HepG2 (cell line): ENCODE measurements at regions not wholly inside any gene's neighbourhood (a gene's known extent, or its start where the extent isn't known, plus 50 kb on each side); places are given as distances from the start of the nearest gene placed in this dataset.

Experiments used
- ATAC-seq: fragments of 200-7000 bp; cut with Tn5 transposase; 3 replicates; pipeline ENCODE4 v1.9.1; 2020; ENCODE audit warnings: mild to moderate bottlenecking, moderate library complexity
- BruUV-seq: library from RNA; stranded (reverse); fragments of 400-500 nt; replicated peaks from 2 replicates; lab custom pipeline; 2021; lab: Mats Ljungman, UMichigan
- CTCF ChIA-PET: fragments of 300-600 bp; formaldehyde crosslinking; extraction: SDS; loops from one replicate; lab custom pipeline; 2021; ENCODE audit warnings: low total read pairs, inconsistent platforms, low intra/inter-chr PET ratio; lab: Yijun Ruan, JAX
- POLR2A ChIA-PET: fragments of 350-600 bp; sonication (Branson Sonifier 250); formaldehyde crosslinking; loops from one replicate; lab custom pipeline; 2020; ENCODE audit warnings: antibody characterized with exemption, inconsistent platforms; lab: Yijun Ruan, JAX
- DNase-seq: peaks from one replicate; pipeline ENCODE4 v3.0.0-alpha.2; 2015; ENCODE audit warnings: low spot score
- FAIRE-seq: peaks from 3 replicates; lab custom pipeline; 2011; peaks lifted over from hg19 to GRCh38; lab: Jason Lieb, UNC
- H2AFZ ChIP-seq: one replicate; pipeline ENCODE4 v1.6.1; 2011; ENCODE audit warnings: low read length, inconsistent platforms
- H3K27ac ChIP-seq: fragments of 300-600 bp; 3 replicates; pipeline ENCODE4 v1.8.0; 2011; ENCODE audit warnings: mixed run types, mild to moderate bottlenecking, mixed read lengths, low read length, inconsistent platforms; ENCODE audit not compliant: insufficient read depth; ENCODE audit errors: extremely low read length
- H3K27me3 ChIP-seq, 2 experiments: fragments of 200-600 bp in 1 of 2; 2 replicates in 1 of 2; 3 replicates in 1 of 2; pipeline versions ENCODE4 v1.6.0 to v1.8.0; 2011; ENCODE audit warnings: low read length in 2 of 2, mild to moderate bottlenecking in 2 of 2, moderate library complexity in 2 of 2, inconsistent platforms in 1 of 2; ENCODE audit not compliant: insufficient read depth in 2 of 2, control insufficient read depth in 1 of 2
- H3K36me3 ChIP-seq, 2 experiments: fragments of 200-600 bp in 1 of 2; replicated peaks in 1 of 2; 2 replicates in 1 of 2; 3 replicates in 1 of 2; pipeline versions ENCODE4 v1.5.1 to v1.8.0; 2011; ENCODE audit warnings: low read length in 2 of 2, inconsistent platforms in 1 of 2; ENCODE audit not compliant: insufficient read depth in 2 of 2, control insufficient read depth in 1 of 2
- H3K4me1 ChIP-seq: 2 replicates; pipeline ENCODE4 v1.5.1; 2012; ENCODE audit warnings: low read length, inconsistent platforms; ENCODE audit not compliant: insufficient read depth
- H3K4me2 ChIP-seq: 2 replicates; pipeline ENCODE4 v1.6.0; 2011; ENCODE audit warnings: low read depth, low read length, inconsistent platforms
- H3K4me3 ChIP-seq, 3 experiments: fragments of 200-600 bp in 1 of 3; sonication (generic), shearing (Covaris generic) in 1 of 3; replicated peaks in 1 of 3; 2 replicates each; pipeline ENCODE4 v1.5.1; 2011 to 2016; ENCODE audit warnings: low read length in 3 of 3, inconsistent platforms in 2 of 3, low read depth in 2 of 3, mild to moderate bottlenecking in 2 of 3, control low read depth in 1 of 3, mixed read lengths in 1 of 3; ENCODE audit not compliant: insufficient read depth in 1 of 3
- H3K79me2 ChIP-seq: one replicate; pipeline ENCODE4 v1.6.1; 2011; ENCODE audit warnings: low read length, inconsistent platforms; ENCODE audit not compliant: insufficient read depth
- H3K9ac ChIP-seq: 2 replicates; pipeline ENCODE4 v1.6.0; 2011; ENCODE audit warnings: mild to moderate bottlenecking, low read depth, low read length, inconsistent platforms; ENCODE audit not compliant: insufficient read depth
- H3K9me3 ChIP-seq: 2 replicates; pipeline ENCODE4 v1.5.1; 2012; ENCODE audit warnings: mild to moderate bottlenecking, low read length
- H4K20me1 ChIP-seq: 2 replicates; pipeline ENCODE4 v1.6.0; 2011; ENCODE audit warnings: inconsistent platforms, mild to moderate bottlenecking, low read length, moderate library complexity; ENCODE audit not compliant: insufficient read depth
- KLF9 ChIP-seq: IDR thresholded peaks from 2 replicates; pipeline ENCODE4 v1.6.1; 2016; ENCODE audit warnings: low read depth
- SMC3 ChIP-seq: IDR thresholded peaks from 2 replicates; pipeline ENCODE4 v1.6.1; 2011; ENCODE audit warnings: low read length, improper control_type of control experiment
- STAG1 ChIP-seq: sonication (generic); formaldehyde crosslinking; IDR thresholded peaks from 2 replicates; pipeline ENCODE4 v1.4.0; 2020; ENCODE audit warnings: missing genetic modification reagents
- ZFP41 ChIP-seq: sonication (generic); formaldehyde crosslinking; IDR thresholded peaks from 2 replicates; pipeline ENCODE4 v1.4.0; 2020; ENCODE audit warnings: mild to moderate bottlenecking, missing genetic modification reagents, borderline replicate concordance
- ZNF839 ChIP-seq: sonication (generic); formaldehyde crosslinking; IDR thresholded peaks from 2 replicates; pipeline ENCODE4 v1.4.0; 2020; ENCODE audit warnings: missing genetic modification reagents, mild to moderate bottlenecking, borderline replicate concordance
- WGBS: methylation state at CpG from one replicate; pipeline ENCODE4 v1.1.6; 2017; ENCODE audit warnings: low lambda C conversion rate; 5-methylcytosine and 5-hydroxymethylcytosine counted together
- in situ Hi-C: cut with HindIII; loops from 2 replicates; pipeline ENCODE4 v1.10.0; 2017; ENCODE audit warnings: low pct_unique_long_range_greater_than_20kb; ENCODE audit not compliant: extremely low pct_ligation_motif_present
- intact Hi-C: fragments of 100-400 bp; cut with micrococcal nuclease; formaldehyde crosslinking; loops from one replicate; pipeline ENCODE4 v1.10.0; 2022; ENCODE audit not compliant: unreplicated experiment
- TF ChIP-seq, protein P1 (sequence below): sonication (generic); formaldehyde crosslinking; IDR thresholded peaks from 2 replicates; pipeline ENCODE4 v1.5.0; 2020; ENCODE audit warnings: mild to moderate bottlenecking, missing genetic modification reagents, moderate library complexity
- TF ChIP-seq, protein P2 (sequence below): sonication (generic); formaldehyde crosslinking; IDR thresholded peaks from 2 replicates; pipeline ENCODE4 v1.5.0; 2020; ENCODE audit warnings: missing genetic modification reagents, mild to moderate bottlenecking, borderline replicate concordance

GRCh38 chr9:23120630-23121029 lies 674.0 kb downstream of the DMRTA1 start:
- ChIA-PET POLR2A (no interaction called here), CTCF (no interaction called here)
- ATAC-seq, result no peak
- 59% methylated on average over 3 of the region's 3 CpGs for WGBS
- Histone ChIP-seq H3K4me2 (no peak overlapping the region), H4K20me1 (no peaks in the 10 kb centered on the region), H3K9ac (no peak overlapping the region), H3K9me3 (peaks cover 10% of the 10 kb centered on the region), H3K79me2 (no peaks in the 10 kb centered on the region), H3K4me3 (no peak overlapping the region), H3K4me1 (no peaks in the 10 kb centered on the region), H3K27me3 (no peaks in the 10 kb centered on the region), H3K36me3 (no peaks in the 10 kb centered on the region), H3K27ac (no peak overlapping the region), H2AFZ (no peak overlapping the region)
- FAIRE-seq, result no peak
- BruUV-seq, result no TSS peak
- no peak for TF ChIP-seq ZNF839 (CRISPR knock-in tag)
- no peak for TF ChIP-seq KLF9 (CRISPR knock-in tag)
- intact Hi-C loops, result no loop called here
- in situ Hi-C loops, result loop anchor here (10.0 kb wide), 1 partner anchor 364 kb away; no protein-coding TSS in a partner anchor
- no peak for DNase-seq

GRCh38 chr9:23123048-23123632 lies 676.5 kb downstream of the DMRTA1 start:
- TF ChIP-seq, protein P1, sequence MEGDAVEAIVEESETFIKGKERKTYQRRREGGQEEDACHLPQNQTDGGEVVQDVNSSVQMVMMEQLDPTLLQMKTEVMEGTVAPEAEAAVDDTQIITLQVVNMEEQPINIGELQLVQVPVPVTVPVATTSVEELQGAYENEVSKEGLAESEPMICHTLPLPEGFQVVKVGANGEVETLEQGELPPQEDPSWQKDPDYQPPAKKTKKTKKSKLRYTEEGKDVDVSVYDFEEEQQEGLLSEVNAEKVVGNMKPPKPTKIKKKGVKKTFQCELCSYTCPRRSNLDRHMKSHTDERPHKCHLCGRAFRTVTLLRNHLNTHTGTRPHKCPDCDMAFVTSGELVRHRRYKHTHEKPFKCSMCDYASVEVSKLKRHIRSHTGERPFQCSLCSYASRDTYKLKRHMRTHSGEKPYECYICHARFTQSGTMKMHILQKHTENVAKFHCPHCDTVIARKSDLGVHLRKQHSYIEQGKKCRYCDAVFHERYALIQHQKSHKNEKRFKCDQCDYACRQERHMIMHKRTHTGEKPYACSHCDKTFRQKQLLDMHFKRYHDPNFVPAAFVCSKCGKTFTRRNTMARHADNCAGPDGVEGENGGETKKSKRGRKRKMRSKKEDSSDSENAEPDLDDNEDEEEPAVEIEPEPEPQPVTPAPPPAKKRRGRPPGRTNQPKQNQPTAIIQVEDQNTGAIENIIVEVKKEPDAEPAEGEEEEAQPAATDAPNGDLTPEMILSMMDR (CRISPR knock-in tag), result peak; percentile 15; the same call in 1 of the 2 replicates
- TF ChIP-seq, protein P2, sequence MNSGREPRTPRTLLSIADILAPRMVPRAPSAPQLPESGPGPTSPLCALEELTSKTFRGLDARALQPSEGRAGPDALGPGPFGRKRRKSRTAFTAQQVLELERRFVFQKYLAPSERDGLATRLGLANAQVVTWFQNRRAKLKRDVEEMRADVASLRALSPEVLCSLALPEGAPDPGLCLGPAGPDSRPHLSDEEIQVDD (CRISPR knock-in tag), result no peak
- TF ChIP-seq SMC3 (peak; percentile 49), STAG1 (CRISPR knock-in tag) (peak; percentile 21; the same call in 1 of the 2 replicates), ZFP41 (CRISPR knock-in tag) (no peak)
- Histone ChIP-seq H3K27ac (no peak overlapping the region), H3K9me3 (peaks cover 18% of the 10 kb centered on the region), H3K4me1 (no peaks in the 10 kb centered on the region), H3K36me3 (no peaks in the 10 kb centered on the region), H2AFZ (no peak overlapping the region), H4K20me1 (no peaks in the 10 kb centered on the region), H3K27me3 (no peaks in the 10 kb centered on the region), H3K4me2 (no peak overlapping the region), H3K9ac (no peak overlapping the region), H3K79me2 (no peaks in the 10 kb centered on the region), H3K4me3 (no peak overlapping the region)
- peak; percentile 5 for DNase-seq
- CTCF ChIA-PET, result interaction anchor here (1.9 kb wide), 1 partner anchor 369 kb away, joined by 9 read pairs; no protein-coding TSS in a partner anchor
- in situ Hi-C loops (loop anchor here (10.0 kb wide), 1 partner anchor 362 kb away; no protein-coding TSS in a partner anchor), intact Hi-C loops (loop anchor here (2.0 kb wide), 1 partner anchor 316 kb away; no protein-coding TSS in a partner anchor)
- BruUV-seq, result no TSS peak
- no peak for ATAC-seq
- WGBS, result 36% methylated on average over 5 of the region's 5 CpGs
- POLR2A ChIA-PET, result no interaction called here
- no peak for FAIRE-seq
